ENCODE measurements at regions not wholly inside any gene's neighbourhood (a gene's known extent, or its start where the extent isn't known, plus 50 kb on each side); places are given as distances from the start of the nearest gene placed in this dataset.

GRCh38 chr18:28781616-28782362 lies 604.9 kb upstream of the CDH2 start:
- no peak for TF ChIP-seq HDAC2 (IDR thresholded peaks at IDR 0.05)
- TF ChIP-seq POLR2A (IDR thresholded peaks at IDR 0.05; ENCODE audit: low read length), result no peak
- no peak for TF ChIP-seq REST (IDR thresholded peaks at IDR 0.05)
- TF ChIP-seq FOSL2 (IDR thresholded peaks at IDR 0.05), result no peak
- no peak for TF ChIP-seq FOSL2 (CRISPR knock-in tag; IDR thresholded peaks at IDR 0.05)
- no peak for TF ChIP-seq SREBF2 (IDR thresholded peaks at IDR 0.05)
- no peak for TF ChIP-seq ESRRA (IDR thresholded peaks at IDR 0.05; ENCODE audit: borderline replicate concordance, low read length)
- no peak for TF ChIP-seq CTCF (IDR thresholded peaks at IDR 0.05)
- no peak for TF ChIP-seq TFCP2L1 (CRISPR knock-in tag; IDR thresholded peaks at IDR 0.05)
- TF ChIP-seq JUN (IDR thresholded peaks at IDR 0.05), result no peak
- TF ChIP-seq MAZ (IDR thresholded peaks at IDR 0.05; ENCODE audit: borderline replicate concordance, low read depth, low read length), result no peak
- TF ChIP-seq RAD21 (conservative IDR thresholded peaks at IDR 0.05 in 1 of 2, IDR thresholded peaks at IDR 0.05 in 1 of 2), result no peak
